Sigmoid colon (tissue), 6 donors: ENCODE measurements at regions not wholly inside any gene's neighbourhood (a gene's known extent, or its start where the extent isn't known, plus 50 kb on each side); places are given as distances from the start of the nearest gene placed in this dataset.
A peak's percentile ranks its signal among the peaks of the same experiment; 100 is the strongest.

Experiments
- DNase-seq: peaks from one replicate; pipeline ENCODE4 v3.0.0-alpha.2; 2019
- H3K27ac ChIP-seq, 4 donors: fragments of 200-600 bp; sonication (generic); one replicate each; pipeline ENCODE4 v1.5.1; 2016 to 2019; ENCODE audit warnings: mild to moderate bottlenecking in 1 of 4
- H3K27me3 ChIP-seq, 3 donors: fragments of 200-600 bp; sonication (generic); one replicate each; pipeline ENCODE4 v1.5.1; 2019; ENCODE audit warnings: mild to moderate bottlenecking in 1 of 3
- H3K36me3 ChIP-seq, 4 donors: fragments of 200-600 bp; sonication (generic); one replicate each; pipeline ENCODE4 v1.5.1; 2016 to 2019
- H3K4me1 ChIP-seq, 4 donors: fragments of 200-600 bp; sonication (generic); one replicate each; pipeline ENCODE4 v1.5.1; 2017 to 2019
- H3K4me3 ChIP-seq, 4 donors: fragments of 200-600 bp; sonication (generic); one replicate each; pipeline ENCODE4 v1.5.1; 2017 to 2019; ENCODE audit warnings: mild to moderate bottlenecking in 2 of 4, moderate library complexity in 1 of 4
- H3K9me3 ChIP-seq, 4 donors: fragments of 200-600 bp in 3 of 4; sonication (generic) in 3 of 4; one replicate each; pipeline versions ENCODE4 v1.5.1 to v1.6.1; 2013 to 2019
- EP300 ChIP-seq, 4 donors: sonication (generic); formaldehyde crosslinking; IDR thresholded peaks; one replicate each; pipeline ENCODE4 v1.6.1; 2017; ENCODE audit warnings: antibody characterized with exemption in 4 of 4
- POLR2A ChIP-seq, 2 donors: fragments of 450-650 bp; IDR thresholded peaks; one replicate each; pipeline ENCODE4 v1.6.1; 2016; ENCODE audit warnings: antibody characterized with exemption in 2 of 2, mild to moderate bottlenecking in 2 of 2, moderate library complexity in 2 of 2
- POLR2AphosphoS5 ChIP-seq, 4 donors: sonication (generic); formaldehyde crosslinking; IDR thresholded peaks; one replicate each; pipeline ENCODE4 v1.6.1; 2017; ENCODE audit warnings: antibody characterized with exemption in 4 of 4
- WGBS, 2 donors: extraction: QIAGEN DNeasy Blood & Tissue Kit; methylation state at CpG; one replicate each; pipeline ENCODE4 v1.1.7; 2013; 5-methylcytosine and 5-hydroxymethylcytosine counted together
- intact Hi-C: fragments of 100-400 bp; cut with DNase I; formaldehyde crosslinking; loops from one replicate; pipeline ENCODE4 v1.15.1; 2023
- TF ChIP-seq, protein P1 (sequence below), 4 experiments: fragments of 450-650 bp in 3 of 4; fragments of 200-600 bp in 1 of 4; IDR thresholded peaks; one replicate each; pipeline ENCODE4 v1.5.1; 2016 to 2019; ENCODE audit warnings: antibody characterized with exemption in 4 of 4, mild to moderate bottlenecking in 3 of 4, moderate library complexity in 2 of 4
- donor health status: healthy with polysubstance abuse.
- donor health status: healthy.

DNA sequence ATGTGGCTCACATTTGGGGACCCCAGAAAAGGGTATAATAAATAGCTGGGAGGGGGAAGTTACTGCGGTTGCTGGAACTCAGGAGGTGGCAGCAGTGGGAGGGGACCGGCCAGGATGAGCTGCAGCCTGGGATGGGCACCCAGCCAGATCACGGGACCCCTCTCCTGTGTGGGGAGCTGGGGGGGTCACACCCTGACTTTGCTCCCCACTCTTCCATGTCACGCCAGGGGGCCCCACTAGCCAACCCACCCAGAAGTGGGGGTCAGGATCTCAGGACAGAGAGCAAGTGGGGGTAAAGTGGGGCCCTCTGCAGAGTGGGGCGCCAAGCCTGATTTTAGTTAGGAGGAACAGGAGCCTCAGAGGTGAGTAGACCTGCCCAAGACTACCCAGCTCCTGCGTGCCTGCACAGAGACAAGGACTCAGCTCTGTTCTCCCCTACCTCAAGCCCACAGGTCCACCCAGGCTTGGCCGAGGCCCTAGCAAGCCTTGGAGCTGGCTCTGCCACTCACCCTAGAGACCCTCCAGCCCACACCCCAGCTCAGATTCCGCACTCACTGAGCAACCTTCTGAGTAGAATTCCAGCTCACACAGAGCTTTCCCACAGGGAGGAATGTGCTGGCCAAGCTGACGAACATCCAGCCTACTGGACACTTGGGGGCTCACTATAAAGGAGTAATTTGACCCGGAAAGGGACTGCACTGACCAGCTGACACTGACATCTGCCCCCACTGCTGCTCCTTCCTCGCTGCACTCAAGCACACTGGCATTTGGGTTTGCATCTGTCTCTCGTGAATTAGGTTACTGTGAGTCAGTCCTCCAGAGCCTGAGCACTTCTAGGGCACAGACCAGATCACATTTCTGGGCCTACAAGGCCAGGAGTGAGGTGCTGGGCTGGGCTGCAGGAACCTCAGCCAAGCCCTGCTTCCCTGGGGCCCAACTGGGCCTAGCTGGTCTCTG is 310.1 kb downstream of the C16orf95 start:
- intact Hi-C loops = no loop called here
- H3K27ac ChIP-seq = no peak overlapping the region
- no peak overlapping the region for H3K4me3 ChIP-seq
- WGBS, 2 donors = 76 to 86% methylated on average over 12 of the region's 12 CpGs
- DNase-seq = peak; percentile 38
- H3K36me3 ChIP-seq = no peaks in the 10 kb centered on the region
- peaks cover 0 to 25% (median 0%) of the 10 kb centered on the region in 3 donors for H3K27me3 ChIP-seq
- H3K9me3 ChIP-seq = no peaks in the 10 kb centered on the region
- TF ChIP-seq POLR2AphosphoS5 (IDR thresholded peaks at IDR 0.05) = no peak
- TF ChIP-seq, protein P1, sequence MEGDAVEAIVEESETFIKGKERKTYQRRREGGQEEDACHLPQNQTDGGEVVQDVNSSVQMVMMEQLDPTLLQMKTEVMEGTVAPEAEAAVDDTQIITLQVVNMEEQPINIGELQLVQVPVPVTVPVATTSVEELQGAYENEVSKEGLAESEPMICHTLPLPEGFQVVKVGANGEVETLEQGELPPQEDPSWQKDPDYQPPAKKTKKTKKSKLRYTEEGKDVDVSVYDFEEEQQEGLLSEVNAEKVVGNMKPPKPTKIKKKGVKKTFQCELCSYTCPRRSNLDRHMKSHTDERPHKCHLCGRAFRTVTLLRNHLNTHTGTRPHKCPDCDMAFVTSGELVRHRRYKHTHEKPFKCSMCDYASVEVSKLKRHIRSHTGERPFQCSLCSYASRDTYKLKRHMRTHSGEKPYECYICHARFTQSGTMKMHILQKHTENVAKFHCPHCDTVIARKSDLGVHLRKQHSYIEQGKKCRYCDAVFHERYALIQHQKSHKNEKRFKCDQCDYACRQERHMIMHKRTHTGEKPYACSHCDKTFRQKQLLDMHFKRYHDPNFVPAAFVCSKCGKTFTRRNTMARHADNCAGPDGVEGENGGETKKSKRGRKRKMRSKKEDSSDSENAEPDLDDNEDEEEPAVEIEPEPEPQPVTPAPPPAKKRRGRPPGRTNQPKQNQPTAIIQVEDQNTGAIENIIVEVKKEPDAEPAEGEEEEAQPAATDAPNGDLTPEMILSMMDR (IDR thresholded peaks at IDR 0.05) = no peak
- TF ChIP-seq POLR2A (IDR thresholded peaks at IDR 0.05) = no peak
- no peak for TF ChIP-seq EP300 (IDR thresholded peaks at IDR 0.05)
- H3K4me1 ChIP-seq = no peaks in the 10 kb centered on the region

DNA sequence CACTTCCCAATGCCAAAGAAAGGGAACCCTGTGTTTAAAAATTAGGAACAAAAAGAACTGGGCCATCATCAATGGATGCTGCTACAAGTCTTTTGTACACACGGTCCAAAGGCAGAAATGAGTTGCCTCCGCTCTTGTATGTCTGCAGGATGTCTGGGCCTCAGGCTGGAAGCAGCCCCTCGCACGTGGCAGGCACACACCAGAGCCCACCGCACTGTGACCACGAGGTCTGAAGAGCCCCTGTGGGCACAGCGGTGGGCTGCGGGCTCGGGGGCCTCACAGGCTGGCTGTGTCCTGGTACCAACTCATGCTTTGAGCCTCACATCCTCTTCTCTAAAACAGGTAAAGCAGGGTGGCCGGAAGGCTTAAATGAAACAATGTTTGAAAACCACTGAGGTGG is 309.3 kb downstream of the C16orf95 start:
- TF ChIP-seq POLR2A (IDR thresholded peaks at IDR 0.05) (no peak), EP300 (IDR thresholded peaks at IDR 0.05) (no peak), POLR2AphosphoS5 (IDR thresholded peaks at IDR 0.05) (no peak)
- TF ChIP-seq, protein P1 (IDR thresholded peaks at IDR 0.05) = no peak
- no peaks in the 10 kb centered on the region for H3K36me3 ChIP-seq
- H3K27me3 ChIP-seq = peaks cover 0 to 25% (median 0%) of the 10 kb centered on the region in 3 donors
- H3K4me1 ChIP-seq = no peaks in the 10 kb centered on the region
- H3K9me3 ChIP-seq = no peaks in the 10 kb centered on the region
- DNase-seq = peak; percentile 33
- H3K27ac ChIP-seq = no peak overlapping the region
- H3K4me3 ChIP-seq = no peak overlapping the region
- 85 to 87% methylated on average over 10 of the region's 10 CpGs for WGBS, 2 donors
- intact Hi-C loops = no loop called here

DNA sequence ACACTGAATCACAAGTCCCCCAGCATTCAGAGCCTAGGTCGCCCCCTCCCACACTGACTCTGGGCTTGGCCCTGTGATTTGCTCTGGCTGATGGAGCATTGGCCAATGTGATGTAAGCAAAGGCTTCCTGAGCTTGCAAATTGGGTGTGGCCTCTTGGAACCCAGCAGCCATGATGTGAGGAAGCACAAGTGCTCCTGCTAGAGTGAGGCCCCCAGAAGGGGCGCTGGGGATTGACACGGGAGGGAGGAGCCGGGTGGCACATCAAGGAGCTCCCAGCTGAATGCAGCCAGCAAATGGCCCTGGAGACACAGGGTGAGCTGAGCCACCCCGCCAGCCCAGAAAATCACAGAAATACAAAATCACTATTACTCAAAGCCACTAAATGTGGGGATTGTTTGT is 308.5 kb downstream of the C16orf95 start:
- Histone ChIP-seq H3K4me1 (no peaks in the 10 kb centered on the region), H3K27ac (no peak overlapping the region), H3K9me3 (no peaks in the 10 kb centered on the region), H3K36me3 (no peaks in the 10 kb centered on the region), H3K4me3 (no peak overlapping the region), H3K27me3 (peaks cover 0 to 25% (median 0%) of the 10 kb centered on the region in 3 donors)
- TF ChIP-seq, protein P1 (IDR thresholded peaks at IDR 0.05) = no peak
- no peak for TF ChIP-seq POLR2AphosphoS5 (IDR thresholded peaks at IDR 0.05)
- no peak for TF ChIP-seq EP300 (IDR thresholded peaks at IDR 0.05)
- no peak for TF ChIP-seq POLR2A (IDR thresholded peaks at IDR 0.05)
- intact Hi-C loops = no loop called here
- 93% methylated on average over 5 of the region's 5 CpGs for WGBS, 2 donors
- DNase-seq = no peak

DNA sequence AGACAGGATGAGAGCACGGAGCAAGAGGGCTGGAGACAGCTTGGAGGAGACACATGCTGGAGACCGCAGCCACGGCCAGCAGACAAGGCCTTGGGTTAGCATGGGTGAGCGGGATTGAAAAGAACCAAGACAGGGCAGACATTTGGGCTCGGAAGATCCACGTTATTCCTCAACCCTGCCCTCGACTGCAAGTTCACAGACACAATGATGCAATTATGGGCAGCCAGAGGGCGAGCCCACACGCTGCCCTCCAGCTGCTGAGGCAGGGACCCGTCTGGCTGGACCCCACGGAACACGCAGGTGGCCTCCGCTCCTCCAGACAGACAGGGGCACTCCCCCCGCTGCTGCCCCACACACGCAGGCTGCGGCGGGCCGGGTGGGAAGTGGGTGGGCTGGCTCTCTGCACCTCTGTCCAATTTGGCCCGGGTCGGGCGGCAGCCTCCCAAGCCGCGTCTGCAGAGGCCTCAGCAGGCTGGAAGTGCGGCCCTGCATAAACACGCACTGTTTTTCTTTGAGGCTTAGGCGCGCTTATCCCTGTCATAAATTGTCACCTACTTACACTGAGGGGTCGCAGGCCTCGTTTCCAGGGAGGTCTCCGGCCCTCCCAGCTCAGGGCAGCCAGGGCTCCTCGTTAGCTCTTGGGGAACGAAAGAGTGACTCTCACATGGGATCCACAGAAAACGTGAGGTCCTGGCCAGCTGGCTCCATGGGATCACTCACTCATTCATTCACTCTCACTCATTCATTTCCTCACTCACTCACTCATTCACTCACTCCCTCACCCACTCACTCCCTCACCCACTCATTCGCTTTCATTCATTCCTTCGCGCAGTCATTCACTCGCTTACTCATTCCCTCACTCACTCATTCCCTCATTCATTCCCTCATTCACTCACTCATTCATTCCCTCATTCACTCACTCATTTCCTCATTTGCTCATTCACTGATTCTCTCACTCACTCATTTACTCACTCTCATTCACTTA is 303.9 kb downstream of the C16orf95 start:
- H3K9me3 ChIP-seq = no peaks in the 10 kb centered on the region
- no peaks in the 10 kb centered on the region for H3K36me3 ChIP-seq
- no peak overlapping the region for H3K4me3 ChIP-seq
- intact Hi-C loops = no loop called here
- DNase-seq = no peak
- H3K27me3 ChIP-seq = peaks cover 7 to 48% (median 13%) of the 10 kb centered on the region in 3 donors
- TF ChIP-seq POLR2AphosphoS5 (IDR thresholded peaks at IDR 0.05) = no peak
- no peak for TF ChIP-seq EP300 (IDR thresholded peaks at IDR 0.05)
- no peaks in the 10 kb centered on the region for H3K4me1 ChIP-seq
- WGBS, 2 donors = 63 to 66% methylated on average over 37 of the region's 37 CpGs
- no peak overlapping the region for H3K27ac ChIP-seq
